GM19043 (cell line): ENCODE measurements at regions not wholly inside any gene's neighbourhood (a gene's known extent, or its start where the extent isn't known, plus 50 kb on each side); places are given as distances from the start of the nearest gene placed in this dataset.
"Not testable (repeated sequence)": the region's sequence is repeated elsewhere in the genome, so short reads cannot be mapped to it uniquely, and the experiment has no call there.

Source experiments
- ATAC-seq: cut with Tn5 transposase; IDR thresholded peaks from one replicate; pipeline ENCODE4 v1.9.1; 2021; ENCODE audit warnings: low read depth; ENCODE audit not compliant: unreplicated experiment

DNA sequence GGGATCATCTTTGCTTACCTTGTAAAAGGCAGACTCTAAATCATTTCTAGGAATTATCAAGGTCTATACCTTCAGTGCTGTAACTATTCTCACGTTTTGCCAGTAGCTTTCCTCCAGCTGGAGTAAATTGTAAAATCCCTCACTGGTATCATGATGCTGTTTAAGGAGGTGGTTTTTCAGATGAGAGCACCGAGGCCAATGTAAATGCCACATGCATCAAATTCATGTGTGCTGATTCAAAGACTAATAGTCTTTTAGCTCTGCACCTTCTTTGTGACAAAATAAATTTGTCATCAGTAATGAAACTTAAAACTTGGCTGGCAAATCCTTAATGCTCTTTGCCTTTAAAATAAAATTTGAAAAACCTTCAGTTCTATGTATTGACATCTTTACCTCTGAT, 503.8 kb downstream of the SETD4 start:
- ATAC-seq, result no peak

DNA sequence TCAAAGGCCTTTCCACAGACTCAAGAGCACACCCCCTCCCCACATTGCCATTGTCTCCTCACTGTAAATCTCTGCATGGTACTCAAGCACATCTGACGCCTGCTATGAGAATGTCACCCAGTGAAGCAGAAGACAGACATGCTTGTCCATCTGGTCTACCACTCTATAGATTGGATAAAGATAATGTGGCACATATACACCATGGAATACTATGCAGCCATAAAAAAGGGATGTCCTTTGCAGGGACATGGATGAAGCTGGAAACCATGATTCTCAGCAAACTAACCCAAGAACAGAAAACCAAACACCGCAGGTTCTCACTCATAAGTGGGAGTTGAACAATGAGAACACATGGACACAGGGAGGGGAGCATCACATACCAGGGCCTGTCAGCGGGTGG, 503.4 kb upstream of the RUNX1 start:
- not testable (repeated sequence) for ATAC-seq

DNA sequence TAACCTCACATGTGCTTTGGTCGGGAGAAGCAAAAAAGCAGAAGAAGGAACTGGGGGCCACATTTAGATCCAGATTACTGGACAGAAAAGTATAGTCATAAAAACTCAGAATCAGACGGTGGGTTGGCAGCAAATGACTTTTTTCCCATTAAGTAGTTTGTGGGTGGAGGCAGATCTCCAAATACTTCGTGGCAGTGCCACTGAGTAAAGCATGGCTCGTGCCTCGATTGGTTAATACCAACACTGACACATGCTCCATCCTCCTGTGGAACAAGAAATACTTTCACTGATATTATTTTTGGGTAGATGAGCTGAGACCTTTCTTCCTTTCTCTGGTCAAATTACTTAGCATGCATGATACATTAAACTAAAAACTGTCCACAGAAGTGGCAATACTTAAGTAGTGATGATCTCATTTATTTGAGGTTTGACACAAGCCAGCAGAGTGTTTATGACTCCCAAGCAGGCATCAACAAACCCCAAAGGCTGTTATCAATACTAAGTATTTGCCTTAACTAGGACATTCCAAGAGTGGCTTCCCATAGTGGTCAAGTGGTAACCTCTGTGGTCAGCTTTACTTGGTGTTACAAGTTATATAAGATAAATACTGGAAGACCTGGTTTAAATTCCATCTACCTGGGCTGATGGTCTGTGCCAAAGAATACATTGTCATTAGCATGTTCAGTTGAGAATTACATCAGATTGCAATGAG, 500.0 kb upstream of the RUNX1 start:
- ATAC-seq, result no peak

DNA sequence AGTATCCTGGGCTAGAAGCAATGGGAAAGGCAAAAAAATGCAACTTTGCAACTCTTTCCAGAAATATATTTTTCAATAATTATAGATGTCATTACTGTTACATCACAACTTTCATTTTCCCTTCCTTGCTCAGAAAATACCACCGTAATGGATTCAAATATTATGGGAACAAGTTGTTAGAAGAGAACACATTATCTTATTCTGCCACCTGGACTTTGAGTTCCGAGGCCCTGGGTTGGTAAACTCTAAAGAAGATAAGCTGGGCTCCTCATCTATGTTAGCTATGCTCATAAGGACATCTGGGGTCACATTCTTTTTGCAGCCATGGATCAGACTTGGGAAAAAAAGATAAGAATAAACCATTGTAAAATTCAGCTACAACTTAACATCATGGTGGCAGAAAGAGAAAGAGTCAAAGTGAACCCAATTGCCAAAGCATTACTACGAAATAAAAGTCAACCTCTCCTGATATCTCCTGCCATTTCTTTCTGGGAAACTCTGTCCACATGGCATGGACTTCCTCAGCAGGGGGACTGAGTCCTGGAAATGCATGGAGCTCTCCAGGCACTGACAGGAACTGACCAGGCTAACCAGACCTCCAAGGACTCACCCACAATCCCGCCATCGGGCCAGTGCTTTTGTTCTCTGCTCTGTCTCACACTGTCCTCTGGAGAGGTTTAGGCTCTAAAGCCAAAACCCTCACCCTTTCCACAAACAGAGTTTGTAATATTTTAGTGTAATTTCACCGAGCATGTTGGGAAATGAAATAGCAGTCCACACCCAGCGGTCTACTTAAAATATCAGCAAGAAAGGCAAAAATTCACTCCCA, 499.1 kb upstream of the RUNX1 start:
- no peak for ATAC-seq

DNA sequence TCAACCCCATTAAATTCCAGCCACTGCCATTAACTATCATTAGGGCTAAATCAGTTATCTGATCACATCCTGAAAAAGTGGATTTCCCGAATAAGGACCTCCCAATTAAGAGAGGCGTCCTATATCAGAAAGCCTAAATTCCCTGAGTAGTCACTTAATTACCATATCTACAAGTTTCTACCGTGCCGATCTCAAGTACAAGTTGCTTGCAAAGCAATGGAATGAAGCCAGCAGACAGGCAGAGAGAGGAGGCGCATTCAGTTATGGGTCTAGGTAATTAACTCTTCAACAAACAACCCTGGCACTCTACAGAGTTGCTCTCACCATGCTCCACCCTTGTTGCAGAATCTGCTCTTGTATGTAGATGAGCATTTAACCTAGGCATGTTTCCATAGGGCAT, 494.6 kb upstream of the RUNX1 start:
- ATAC-seq, result no peak

DNA sequence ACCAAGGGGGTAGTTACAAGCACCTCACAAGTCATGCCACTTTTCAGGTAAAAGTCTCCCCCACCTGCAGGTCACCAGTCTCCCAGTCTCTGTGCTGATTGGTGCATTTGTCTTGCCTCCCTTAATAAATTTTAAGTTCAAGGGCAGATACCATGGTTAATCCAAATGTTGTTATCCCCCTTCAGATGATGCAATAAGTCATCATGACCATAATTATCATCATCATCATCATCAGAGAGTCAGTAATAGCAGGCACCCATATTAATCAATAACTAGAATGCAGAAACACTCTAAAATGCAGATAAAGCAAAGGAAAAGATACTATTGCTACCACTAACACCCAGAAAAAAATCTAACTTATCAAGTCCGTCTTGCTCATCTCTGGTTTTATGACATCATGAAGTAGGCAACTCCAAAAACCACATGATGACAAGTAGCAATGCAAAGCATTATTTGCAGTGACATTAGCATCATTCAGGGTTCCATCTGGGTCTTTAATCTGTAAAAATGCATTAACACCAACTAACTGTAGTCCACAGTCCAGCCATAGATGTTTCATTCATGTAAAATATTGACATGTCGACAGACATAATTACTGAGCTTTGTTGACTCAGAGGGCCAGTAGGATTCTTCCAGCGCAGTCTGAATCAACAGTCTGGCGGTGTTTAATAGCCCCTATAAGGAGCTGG, 492.0 kb upstream of the RUNX1 start:
- no peak for ATAC-seq

DNA sequence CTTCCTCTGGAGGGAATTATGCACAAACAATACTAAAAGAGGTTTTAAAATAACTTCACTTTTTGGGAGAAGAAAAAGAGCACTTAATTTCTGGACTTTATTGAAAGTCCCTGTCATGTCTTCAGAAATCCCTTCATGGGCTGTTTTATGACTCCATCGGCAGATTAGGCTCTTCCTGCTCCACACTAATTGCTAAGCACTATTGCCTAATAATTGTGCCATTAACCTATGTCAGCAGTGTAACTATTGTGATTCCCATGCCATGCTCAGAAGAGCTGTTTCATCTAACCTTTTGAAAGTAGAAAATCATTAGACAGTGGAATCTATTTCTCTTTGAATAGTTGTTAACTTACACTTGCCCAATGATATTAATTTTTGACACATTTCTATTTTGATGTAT, 489.3 kb upstream of the RUNX1 start:
- no peak for ATAC-seq

DNA sequence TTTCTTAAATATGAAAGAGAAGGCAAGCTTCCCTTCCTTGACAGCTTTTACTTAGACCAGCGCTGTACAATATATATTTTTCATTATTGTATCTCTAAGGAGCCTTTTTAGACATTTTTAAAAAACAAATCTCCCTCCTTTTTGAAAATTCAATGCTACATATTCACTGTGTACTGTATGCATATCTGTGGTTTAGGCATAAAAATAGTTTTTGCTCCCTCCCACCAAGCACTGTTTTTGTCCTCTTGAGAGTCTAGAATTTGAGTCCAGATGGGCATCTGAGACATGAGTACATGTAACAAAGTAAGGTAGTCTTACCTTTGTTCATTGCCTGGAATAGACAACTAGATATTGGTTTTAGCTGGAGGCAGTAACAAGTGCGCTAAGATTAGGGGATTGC, 488.5 kb upstream of the RUNX1 start:
- ATAC-seq, result no peak

DNA sequence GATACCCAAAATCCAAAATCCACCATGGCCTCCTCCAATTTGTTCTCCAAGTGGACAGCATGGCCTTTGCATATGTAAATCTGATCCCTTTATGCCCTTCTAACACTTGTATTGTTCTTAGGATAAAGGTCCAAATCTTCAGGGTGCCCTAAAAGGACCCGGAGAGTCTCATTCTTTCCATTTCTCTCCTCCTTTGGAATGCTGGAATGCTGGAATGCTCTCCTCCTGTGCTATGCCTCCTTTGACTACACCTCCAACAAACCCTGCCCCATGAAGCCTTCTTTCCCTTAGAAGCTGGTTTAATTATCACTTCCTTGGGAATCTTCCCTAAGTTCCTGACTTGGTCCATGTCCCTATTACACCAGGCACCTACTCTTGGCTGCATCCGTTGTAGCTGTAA, 484.8 kb upstream of the RUNX1 start:
- no peak for ATAC-seq

DNA sequence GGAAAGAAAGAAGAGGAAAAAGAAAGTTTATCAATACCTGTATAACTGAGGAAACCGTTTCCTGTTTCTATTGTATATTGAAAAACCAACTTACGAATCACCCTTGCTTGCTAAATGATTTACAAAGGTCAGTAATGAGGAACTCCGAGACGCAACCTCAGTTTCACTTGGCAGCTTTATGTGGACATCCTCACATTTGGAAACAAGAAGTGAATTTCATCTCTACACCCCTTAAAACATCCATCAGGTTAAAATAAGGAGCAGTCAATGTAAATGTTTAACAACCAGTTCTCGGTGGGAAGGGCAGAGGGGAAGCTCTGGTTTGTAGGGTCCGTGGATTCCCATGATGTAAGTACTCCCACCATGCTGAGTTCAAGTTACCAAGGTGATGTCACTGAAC, 481.7 kb upstream of the RUNX1 start:
- no peak for ATAC-seq

DNA sequence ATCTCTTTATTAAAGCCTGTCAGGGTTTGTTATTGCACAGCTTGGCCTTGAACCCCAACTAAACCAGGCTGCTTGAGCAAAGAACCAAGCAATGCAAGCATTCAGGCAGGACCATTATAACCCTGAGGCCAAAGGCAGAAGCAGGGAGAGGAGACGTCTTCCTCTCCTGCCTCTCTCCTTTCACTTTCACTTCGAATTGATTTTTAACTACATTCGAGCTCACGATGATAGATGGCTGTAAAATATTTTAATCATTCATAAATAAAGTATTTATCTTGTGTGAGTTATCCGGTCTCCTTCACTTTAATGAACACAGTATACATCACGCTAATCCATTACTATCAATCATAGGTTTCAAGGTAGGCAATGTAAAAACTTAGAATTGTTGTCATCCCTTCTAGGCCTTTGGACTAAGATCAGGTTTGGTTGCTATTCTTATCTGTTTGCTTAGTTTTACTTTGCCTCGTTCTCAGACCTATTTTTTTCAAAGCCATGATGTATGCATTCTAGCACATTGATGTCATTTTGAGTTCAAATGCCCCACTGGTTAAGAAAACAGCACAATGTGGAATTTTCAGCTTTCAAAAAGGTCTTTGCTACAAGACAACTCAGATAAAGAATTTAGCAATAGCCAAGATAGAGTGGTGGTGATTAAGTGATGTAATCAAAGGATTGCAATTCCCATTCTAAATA, 480.2 kb upstream of the RUNX1 start:
- no peak for ATAC-seq

DNA sequence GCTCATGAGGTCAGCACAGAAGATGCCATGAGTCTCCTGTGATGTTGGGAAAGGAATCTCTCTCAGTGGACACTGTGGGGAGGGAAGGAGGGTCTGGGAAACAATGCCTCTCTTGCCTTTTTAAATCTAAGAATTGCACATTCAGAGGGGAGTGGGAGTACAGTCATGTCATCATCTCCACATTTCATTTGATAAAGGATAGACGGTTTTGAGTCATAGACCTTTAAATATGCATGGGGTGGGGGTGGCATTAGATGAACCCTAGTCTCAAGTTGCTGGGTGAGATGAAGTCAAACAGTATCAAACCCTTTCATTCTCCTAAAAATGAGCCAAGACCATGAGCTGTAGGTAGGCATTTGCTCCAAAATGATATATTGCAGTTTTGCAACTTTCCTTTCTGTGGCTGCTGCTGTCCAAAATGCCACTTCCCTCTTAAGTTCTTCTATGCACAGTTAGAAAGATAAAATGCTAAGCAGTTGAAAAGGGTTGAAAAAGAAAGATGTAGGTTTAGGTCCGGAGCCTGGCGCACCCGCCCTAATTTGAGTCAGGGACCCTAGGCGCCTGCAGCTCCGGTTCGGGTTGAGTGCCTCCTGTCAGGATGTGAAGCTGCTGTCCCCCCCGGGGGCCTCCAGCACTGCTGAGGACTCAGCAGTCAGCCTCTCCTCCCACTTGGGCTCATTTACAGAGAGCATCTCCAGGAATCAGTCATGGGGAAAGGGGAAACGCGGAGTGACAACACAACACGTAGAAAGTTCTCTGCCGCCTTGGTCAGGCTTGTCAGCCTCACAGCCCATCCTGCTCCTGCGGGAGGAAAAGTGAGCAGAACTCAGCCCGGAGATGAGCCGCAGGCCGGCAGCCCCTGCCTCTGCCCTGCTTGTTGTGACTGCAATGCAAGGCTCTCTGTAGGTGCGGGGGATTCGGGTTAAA, 479.3 kb upstream of the RUNX1 start:
- ATAC-seq, result peak; percentile 59

DNA sequence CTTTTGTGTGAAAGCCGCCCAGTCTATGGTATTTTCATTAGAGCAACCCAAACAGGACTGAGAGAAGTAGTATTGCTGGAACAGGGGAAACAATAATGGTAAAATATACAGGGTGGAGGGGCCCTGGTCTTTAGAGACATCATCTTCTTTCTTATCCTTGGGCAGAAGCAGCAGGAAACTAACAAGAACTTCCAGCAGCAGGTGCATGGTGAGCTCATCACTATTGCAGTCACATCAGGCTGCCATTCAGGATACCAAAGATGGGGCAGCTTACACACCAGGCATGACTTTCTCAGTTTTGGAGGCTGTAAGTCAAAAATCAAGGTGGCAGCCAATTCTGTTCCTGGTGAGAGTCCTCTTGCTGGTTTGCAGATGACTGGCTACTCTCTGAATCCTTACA, 478.3 kb upstream of the RUNX1 start:
- ATAC-seq, result no peak

DNA sequence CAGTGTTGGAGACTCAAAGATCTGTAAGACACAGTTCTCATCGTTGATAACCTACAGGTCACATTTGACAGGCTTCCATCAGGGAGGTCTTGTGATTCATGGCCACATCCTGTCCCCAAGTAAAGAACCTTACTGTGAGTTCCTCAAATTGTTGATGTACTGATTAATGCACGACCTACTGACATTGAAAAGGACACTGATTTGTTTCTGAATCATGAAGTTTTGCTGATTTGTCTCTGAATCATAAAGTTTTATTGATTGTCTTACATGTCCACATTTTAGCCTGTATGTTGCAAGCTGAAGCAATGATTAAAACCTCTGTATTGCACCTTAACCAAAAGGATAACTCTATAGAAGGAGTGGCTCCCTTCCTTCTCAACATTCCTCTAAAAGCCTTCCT, 476.3 kb upstream of the RUNX1 start:
- ATAC-seq, result no peak

DNA sequence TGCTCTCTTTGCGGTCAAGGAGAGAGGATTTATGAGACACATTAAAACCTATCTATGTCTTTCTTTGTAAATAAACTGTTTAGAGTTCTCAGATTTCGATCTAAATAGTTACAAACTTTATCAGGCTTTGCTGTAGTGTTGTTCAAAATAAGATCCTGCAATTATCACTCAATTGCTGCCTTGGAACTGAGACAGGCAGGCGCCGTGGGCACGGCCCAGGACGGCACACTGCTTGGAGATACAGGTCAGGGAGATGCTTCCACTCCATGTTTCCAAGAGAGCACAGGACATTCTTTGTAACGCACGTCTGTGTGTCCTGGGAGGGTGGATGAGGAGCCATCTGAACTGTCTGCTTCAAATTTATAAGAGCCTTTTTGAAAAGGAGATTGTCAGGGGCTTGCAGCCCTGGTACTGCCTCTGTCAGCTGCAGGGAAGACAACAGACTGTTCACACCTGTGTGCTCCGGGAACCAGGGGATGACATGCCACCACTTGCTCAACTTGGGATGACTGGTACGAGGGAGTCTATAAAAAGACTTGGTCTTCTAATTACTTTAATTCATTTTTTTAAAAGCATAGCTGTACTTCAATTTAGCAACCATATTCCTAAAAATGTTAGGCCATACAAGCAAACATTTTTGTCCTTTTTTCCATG, 472.9 kb upstream of the RUNX1 start:
- ATAC-seq, result no peak

DNA sequence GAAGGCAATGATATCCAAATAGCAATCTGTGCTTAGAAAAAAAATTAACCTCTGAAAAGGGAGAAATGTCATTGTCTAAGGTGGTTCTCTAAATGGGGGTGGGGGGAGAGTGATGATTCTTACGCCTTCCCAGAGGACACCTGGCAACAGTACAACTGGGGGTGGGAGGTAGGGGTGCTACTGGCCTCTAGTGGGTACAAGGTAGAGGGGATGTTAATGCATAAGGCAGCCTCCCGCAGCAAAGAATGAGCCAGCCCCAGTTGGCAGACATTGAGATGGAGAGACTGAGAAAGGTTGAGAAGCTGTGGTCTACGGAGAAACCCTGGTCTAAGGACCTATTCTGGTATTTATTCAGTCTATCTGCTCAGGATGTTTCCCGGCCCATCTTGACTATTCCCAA, 472.2 kb upstream of the RUNX1 start:
- no peak for ATAC-seq

DNA sequence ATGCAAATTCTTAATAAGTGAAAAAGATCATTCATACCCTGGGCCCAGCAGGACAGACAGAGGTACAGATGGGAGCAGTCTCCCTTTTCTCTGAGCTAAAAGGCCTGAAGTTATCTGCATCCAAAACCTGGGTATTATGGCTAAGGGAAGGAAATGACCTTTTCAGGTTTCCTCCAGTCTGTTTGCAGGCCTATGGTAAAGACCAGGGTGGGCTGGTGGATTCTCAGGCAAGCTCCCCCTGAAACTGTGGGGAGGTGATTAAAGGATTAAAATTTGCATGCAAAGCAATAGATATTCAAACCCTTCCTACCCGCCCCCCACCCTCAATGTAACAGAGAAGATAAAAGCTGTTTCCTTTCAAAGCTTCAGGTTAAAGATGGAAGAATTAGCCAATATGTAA, 471.8 kb upstream of the RUNX1 start:
- no peak for ATAC-seq

DNA sequence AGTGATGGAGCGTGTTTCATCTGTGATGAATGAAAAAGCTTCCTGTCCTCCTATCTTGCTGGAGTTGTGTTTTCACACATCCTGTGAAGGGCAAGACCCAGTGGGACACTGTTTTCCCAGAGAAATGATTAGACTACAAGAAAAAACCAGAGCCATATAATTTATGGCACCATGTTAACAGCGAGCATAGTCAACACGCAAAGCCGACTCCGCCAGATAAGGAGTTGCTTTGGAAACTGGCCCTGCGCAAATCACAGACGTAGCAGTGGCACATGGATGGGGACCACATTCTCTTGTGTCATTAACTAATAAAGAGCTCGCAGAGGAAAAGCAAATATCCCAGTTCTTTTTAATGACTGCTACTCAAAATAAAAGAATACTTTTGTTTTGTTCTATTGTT, 471.2 kb upstream of the RUNX1 start:
- ATAC-seq, result no peak

DNA sequence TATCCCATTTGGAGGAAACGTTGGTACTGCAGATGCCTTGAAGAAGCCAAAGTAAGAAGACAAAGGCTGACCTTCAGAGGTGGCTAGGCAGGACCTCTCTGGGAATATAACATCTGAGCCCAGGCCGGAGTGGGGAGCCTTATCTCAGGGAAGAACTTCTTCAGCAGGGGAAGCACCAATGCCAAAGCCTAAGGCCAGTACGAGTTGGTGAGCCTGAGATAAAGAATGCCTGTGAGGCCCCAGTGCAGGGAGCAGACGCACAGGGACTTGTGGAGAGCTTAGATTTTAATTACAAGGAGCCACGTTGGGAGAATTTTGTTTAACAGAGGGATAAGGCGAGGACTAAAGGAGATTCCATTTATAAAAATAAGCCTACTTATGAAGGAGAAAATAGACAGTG, 468.8 kb upstream of the RUNX1 start:
- no peak for ATAC-seq

DNA sequence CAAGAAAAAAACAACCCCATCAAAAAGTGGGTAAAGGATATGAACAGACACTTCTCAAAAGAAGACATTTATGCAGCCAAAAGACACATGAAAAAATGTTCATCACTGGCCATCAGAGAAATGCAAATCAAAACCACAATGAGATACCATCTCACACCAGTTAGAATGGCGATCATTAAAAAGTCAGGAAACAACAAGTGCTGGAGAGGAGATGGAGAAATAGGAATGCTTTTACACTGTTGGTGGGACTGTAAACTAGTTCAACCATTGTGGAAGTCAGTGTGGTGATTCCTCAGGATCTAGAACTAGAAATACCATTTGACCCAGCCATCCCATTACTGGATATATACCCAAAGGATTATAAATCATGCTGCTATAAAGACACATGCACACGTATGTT, 467.2 kb upstream of the RUNX1 start:
- ATAC-seq, result not testable (repeated sequence)
